ENCODE measurements at regions not wholly inside any gene's neighbourhood (a gene's known extent, or its start where the extent isn't known, plus 50 kb on each side); places are given as distances from the start of the nearest gene placed in this dataset.
"Not testable (repeated sequence)": the region's sequence is repeated elsewhere in the genome, so short reads cannot be mapped to it uniquely, and the experiment has no call there.

DNA sequence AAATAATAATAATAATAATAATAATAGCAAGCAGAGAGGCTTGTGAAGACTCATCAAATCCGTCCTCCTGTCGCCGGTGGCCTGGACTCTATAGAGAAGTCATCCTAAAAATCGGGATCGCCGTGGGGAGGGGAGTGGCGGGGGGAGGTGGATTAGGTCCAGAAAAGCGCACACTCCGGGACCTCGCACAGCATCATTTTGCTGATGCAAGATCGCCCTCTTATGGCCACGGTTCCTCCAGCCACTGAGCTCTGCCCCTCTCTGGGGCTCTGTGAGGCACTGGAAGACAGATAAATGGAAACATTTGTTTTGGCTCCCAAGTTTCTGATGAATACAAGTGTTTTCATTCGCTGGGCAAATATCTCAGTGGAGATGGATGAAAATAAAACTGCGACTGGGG lies 612.0 kb downstream of the MATN1 start:
- peak; percentile 42 for DNase-seq

DNA sequence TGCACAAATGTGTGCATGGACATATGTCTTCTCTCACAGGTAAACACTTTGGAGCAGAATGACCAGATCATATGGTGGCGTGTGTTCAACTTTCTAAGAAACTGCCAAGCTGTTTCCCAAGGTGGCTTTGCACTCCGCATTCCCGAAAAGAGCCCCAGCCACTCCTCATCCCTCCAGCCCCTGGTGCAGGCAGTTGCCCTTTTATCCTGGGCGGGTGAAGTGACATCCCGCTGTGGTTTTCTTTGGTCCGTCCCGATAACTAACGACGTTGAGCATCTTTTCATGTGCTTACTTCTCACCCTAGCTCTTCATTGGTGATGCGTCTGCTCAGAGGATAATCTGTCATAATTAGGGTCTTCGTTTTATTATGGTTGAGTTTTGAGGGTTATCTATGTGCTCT lies 612.5 kb downstream of the MATN1 start:
- DNase-seq, result no peak

DNA sequence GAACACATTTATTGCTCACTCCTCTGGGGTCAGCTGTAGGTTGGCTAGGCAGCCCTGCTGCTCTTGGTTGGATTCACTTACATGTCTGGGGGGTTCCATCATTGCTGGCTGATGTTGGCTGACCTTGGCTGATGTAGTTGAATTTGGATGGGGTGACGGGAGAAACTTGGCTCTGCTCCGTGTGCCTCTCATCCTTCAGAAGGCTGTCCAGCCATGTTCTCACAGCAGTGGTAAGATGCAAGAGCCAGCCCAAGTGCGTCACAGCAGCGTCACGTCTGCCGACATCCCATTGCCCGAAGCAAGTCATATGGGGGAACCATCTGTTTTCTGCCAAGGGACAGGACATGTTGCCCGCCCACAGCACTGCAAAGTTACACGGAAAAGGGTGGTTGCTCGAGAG lies 613.5 kb downstream of the MATN1 start:
- DNase-seq, result peak; percentile 20

DNA sequence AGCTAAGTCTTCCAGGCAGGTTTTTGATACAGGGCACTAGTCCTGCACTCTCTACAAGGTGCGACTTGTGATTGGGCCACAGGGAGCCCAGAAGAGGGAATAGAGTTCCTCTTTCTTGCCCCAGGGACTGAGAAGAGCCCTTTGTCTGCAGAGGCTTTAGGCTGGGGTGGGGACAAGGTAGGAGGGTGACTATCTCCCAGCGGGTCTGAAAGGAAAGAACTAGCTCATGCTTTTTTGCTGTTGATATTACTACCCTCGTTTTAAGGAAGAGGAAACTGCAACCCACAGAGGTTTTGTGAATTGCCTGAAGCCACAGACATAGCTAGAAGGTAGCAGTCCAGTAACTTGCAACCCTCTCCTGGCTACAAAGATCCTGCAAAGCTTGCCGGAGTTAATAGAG lies 615.2 kb downstream of the MATN1 start:
- DNase-seq, result no peak

DNA sequence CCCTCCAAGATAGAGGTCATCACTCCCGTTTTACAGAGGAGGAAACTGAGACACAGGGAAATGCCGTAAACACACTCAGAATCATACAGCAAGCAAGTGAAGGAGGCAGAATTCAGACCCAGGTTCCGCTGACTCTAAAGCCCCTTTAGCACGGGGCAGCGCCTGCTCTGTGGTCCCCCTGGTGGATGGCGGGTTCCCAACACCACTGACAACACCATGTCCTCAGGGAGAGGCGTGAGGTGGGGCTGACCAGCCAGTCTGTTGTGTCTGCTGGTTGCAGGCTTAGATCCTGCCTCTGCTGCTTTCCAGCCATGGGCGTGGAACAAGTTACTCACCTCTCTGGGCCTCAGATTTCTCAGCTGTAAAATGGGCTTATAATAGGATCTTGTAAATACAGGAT lies 617.3 kb downstream of the MATN1 start:
- peak; percentile 27 for DNase-seq

DNA sequence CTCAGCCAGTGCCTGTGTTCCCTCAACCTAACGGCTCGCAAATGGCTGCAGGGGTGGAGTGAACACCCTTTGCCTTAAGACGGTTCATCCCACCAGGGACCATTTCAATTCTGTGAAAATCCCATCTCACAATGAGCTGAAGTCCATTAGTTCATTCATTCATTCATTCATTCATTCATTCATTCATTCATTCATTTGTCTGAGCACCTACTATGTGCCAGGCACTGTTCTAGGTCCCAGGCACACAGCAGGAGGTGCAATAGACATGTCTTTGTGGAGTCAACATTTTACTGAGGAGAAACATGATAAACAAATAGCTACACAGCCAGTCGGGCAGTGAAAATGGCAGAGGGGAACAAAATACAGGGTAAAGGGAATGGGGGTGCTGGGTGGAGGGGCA lies 618.8 kb downstream of the MATN1 start:
- no peak for DNase-seq

DNA sequence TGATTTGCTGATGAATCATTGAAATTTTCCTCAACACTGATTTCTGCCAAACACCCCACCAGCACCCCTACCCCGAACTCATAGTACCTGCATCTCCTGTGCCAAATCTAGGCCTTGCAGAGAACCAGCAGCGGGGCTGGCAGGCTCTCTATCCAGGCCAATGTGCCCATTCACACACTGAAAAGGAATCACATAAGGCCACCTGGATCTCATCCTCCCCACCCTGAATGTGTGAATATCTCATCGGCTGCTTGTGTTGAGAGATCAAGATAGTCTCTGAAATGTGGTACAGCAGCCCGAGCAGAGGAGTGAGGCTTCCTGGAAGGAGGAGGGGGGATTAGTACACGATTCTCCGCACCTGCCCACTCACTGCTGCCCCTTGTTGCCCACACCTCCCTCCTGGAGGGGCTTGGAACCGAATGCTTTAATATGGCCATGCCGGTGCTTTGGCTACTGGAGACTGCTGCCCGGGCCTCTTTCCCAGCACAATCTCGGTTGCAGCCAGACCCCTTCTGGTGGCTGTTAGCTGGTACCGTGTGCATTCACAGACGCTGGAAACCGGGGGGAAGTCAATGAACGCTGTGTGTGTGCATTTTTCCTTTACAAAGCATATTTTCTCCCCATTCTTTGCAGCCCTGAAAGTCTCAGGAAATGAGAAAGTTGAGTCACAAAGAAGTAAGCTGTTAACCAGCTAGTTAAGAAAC lies 619.5 kb downstream of the MATN1 start:
- no peak for DNase-seq

DNA sequence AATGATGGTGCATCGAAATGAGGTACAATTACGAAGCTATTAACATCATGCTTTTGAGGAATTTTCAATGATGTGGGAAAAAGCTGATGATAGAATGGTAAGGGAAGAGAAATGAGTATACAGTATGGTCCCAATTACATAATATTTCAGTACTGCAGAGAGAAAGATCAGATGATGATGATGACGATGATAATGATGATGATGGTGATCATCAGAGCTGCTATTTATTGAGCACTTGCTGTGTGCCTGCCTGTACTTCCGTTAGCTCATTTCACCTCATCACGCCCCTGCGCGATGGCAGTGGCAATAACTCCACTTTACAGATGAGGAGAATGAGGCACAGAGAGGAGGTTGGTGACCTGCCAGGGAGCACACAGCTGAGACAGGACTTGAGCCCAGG lies 620.8 kb downstream of the MATN1 start:
- DNase-seq, result no peak

DNA sequence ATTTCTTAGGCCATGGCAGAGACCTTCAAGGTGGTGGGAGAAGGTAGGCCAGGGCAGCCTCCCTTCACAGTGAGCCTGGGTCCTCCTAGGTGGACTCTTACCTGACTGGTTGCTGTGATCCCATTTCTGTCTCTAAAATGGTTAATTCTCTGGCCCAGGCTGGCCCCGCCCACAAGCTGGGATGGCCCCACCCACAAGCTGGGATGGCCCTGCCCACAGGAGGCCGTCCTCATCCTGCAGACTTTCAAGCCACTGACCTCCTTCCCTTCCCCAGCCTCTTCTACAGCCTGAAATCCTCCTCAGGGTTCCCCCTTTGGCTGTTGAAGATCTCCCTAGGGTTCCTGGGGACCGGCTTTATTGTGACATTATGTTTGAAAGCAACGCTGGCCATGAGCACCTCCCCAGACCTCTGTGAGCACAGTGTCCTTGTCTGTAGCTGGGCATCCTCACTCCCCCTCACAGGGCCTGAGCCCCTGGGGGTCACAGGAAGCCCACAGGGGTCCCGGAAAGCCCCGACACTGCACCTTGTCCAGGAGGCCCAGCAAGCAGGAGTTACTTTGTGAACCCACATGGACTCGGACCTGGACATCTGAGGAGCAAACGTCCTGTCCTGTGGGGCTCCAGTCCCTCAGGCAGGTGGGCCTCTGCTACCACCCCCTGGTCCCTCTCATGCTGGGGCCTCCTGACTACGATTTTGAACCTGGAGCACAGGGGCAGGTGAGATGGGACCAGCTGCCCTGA lies 621.7 kb downstream of the MATN1 start:
- no peak for DNase-seq

DNA sequence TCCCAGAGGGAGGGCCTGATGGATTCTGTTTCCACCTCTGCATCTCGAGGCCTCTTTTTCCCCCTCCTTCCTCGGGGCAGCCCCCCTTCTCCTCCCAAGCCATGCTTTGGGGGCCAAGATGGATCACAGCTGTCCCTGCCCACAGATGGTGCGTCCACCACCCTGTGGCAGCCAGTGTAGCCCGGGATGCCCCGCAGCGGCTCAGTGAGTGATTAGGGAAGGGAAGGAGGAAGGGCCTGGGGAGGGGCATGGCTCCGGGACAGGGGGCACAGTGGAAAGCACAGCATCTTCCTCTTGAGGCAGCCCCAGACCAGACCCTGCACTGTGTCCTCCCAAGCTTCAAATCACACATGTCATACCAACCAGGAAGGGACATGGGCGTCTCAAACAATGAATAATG lies 622.4 kb downstream of the MATN1 start:
- DNase-seq, result no peak

DNA sequence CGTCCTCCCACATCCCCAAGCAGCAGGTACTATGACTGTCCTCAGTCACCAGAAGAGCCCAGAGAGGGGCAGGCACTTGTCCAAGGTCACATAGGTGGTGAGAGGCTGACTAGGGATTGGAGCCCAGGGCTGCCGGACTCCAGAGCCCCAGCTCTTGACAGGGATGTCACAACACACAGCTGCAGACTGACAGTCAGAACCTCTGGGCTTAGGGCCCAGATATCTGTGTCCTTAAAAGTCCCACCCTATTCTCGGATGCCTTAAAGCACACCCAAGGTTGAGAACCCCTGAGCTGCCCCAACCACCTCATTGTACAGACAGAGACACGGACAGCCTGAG lies 622.9 kb downstream of the MATN1 start:
- DNase-seq, result no peak

DNA sequence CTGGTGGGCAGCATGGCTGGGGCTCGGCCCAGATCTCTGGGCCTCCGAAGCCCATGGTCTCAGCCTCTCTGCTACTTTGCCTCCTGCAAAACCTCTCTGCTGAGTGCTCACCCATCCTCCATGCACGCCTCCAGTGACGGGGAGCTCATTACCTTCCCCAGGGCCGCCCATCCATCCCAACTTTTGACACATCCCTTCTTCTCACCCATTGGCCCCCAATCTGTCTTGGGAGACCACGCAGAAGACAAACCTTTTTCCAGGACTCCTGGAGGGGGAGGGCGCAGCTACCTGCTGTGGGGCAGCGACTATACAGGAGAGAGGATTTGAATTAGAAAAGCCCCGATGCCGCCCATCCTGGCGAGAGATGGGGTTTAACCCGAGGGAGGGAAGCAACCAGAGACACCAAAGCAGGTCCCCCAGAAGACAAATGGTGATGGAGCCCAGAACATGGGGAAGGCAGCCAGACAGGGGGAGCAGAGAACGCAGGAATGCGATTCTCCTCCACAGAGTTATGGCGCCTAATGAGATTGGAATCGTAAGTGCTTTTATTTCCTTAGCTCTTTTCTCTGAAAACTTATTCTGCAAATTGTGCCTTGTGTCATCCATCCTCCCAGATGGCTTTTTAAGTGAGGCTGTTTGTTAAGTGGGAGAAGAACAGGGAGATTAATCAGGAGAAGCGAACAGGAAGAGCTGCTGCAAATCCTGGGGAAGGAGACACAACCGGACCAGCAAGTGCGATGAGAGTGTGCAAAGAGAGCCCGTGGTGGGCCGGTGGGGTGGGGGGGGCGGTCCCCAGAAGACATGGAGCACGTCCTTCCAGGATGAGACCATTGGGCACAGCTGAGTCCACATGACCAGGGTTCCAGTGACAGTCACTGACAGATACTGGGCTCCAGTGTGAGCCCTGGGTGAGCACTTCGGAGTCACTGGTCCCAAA lies 623.5 kb downstream of the MATN1 start:
- no peak for DNase-seq

DNA sequence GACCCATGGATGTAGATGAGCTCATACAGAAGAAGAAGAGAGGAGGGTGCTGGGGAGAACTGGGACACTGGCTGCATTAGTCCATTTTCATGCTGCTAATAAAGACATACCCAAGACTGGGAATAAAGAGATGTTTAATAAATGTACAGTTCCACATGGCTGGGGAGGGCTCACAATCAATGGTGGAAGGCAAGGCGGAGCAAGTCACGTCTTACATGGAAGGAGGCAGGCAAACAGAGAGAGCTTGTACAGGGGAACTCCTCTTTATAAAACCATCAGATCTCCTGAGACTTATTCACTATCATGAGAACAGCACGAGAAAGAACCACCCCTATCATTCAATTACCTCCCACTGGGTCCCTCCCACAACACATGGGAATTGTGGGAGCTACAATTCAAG lies 625.5 kb downstream of the MATN1 start:
- DNase-seq, result not testable (repeated sequence)

DNA sequence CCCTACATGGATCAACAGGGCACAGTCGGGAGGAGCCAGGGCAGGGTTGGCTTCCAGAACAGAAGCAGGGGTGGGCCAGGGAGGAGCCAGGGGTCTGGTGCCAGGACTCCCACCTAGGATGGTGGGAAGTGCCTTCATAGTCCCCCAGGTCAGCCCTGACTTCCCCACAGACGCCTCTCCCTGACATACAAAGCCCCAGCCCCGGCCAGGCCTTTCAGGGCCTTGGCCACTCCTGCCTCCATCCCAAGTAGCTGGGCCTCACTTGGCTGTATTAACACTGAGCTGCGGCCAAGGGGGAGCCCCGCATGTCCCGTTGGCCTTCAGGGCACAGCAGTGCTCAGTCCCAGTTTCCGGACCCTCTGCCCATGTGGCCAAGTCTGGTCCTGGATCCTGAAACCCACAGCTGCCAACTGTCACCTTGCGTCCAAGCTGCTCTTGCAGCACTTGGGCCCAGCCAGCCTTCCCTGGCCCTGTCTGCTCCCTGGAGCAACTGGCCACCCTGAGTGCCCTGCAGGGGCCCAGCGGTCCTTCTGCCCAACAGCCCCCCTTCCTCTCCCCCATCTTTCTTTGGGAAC lies 627.8 kb downstream of the MATN1 start:
- no peak for DNase-seq

DNA sequence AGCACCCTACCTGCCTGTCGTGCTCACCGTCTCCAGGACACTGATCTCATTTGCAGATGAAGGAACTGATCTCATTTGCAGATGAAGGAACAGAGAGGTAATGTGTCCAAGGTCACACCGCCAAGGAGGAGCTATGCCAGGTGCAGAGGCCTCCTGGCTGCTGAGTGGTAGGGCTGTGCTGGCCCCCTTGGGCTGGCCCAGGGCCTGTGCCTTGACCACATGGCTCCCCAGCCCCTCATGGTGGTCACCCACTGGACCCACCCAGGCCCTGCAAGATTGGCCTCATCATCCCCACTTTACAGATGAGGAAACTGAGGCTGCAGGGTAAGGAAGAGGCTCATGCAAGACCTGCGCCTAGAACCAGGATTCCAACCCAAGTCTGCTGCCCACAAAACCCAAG lies 628.3 kb downstream of the MATN1 start:
- no peak for DNase-seq

DNA sequence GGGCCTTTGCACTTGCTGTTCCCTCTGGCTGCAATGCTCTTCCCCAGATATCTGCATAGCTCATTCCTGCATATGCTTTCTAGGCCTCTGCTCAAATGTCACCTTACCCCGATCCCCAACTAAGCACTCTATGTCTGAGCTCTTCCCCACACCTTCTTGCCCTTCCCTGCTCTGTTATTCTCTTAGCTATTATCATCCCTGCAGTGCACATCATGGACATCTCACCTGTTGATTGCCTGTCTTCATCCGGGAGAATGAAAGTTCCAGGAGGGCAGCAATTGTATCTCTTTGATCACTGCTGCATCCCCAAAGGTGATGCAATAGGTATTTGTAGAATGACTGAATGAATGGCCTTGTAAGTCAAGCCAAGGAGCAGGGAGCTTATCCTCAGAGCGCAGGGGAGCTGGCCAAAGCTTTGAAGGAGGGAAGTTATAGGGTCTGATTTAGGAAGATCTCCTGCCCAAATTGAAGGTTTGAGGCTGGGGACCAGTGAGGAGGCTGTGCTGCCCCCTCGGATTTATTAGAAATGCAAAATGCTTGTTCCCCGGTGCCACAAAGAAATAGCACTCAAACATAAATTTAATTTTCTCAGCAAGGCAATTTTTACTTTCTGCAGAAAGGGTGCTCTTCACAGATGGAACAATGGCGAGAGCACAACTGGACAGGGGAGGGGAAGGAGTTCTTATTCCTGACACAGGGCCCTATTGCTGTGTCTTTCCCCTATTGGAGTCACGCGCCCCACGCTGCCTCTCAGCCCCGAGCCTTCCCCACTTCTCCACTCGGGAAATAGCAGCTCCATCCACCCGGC lies 631.1 kb downstream of the MATN1 start:
- DNase-seq, result no peak

DNA sequence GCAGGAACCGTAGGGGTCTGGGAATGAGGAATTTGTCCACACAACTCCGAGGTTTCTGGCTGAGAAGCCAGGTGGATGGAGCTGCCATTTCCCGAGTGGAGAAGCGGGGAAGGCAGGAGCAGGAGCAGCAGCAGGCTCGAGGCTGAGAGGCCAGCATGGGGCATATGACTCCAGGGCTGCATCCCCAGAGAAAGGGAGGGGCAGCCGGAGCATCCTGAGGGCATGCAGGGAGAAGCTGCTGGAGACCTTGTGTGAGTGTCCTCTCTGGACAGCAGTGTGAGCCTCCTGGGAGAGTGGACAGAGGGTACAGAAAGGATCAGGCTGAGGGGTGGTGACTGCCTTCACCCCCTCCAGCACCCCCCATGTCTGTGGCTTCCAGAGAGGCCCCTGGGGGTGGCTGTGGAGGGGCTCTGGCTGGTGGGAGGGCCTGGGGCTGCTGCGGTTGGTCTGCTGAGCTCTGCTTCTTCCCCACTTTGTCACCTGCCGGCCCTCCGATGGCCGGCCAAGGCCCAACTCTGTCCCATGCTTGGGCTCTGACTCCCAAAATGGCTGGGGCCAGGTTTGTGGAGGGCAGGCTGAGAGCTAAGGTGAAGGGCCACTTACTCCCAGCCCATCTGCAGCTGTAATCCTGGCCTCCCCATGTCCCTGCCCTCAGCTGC lies 633.1 kb downstream of the MATN1 start:
- DNase-seq, result no peak

DNA sequence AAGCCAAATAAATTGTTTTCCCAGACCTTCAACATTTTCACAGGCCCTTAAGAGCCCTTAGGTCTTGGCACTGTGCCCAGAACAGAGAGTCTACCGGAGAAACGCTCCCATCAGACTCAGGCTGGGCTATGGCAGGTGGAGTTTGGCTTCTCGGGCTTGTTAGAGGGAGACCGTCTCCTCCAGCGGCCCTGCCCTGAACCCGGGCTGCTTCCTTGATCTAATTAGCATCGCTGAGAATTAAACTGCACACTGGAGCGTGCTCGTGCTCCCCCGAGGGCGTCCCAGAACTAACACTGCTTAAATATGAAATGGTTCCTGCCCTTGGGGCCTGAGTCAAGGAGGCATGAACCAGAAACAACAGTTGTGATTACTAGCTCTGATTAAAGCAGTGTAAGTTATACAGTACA lies 634.4 kb downstream of the MATN1 start:
- no peak for DNase-seq

DNA sequence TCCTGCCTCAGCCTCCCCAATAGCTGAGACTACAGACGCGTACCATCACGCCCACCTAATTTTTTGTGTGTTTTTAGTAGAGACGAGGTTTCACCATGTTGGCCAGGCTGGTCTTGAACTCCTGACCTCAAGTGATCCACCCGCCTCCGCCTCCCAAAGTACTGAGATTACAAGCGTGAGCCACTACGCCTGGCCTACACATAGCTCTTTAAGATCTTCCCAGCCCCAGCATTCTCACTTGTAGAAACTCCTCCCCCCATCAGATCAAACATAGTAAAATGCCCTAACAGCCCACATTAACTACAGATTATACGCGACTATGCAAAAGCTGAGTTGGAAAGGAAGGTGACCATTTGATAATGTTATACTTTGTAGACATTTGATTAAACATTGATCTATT lies 634.8 kb downstream of the MATN1 start:
- DNase-seq, result no peak

DNA sequence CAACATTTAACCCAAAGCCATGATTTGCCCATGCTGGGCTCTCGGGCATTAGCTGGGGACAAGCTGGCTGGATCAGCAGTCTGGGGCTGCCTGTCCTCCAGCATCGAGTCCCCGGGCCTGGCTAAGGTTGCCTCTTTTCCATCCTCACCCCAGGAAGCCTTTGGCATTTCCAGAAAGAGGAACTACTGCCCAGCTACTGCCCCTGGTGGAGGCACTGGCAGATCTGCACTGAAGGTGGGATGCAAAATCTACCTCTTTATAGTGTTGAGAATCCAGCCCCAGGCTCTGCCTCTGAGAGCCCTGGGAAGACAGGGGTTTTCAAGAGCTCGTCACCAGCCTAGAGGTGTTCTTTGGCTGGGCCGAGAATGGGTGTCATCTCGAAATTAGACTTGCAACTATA lies 635.9 kb downstream of the MATN1 start:
- DNase-seq, result no peak
